H1 (cell line): ENCODE measurements at regions not wholly inside any gene's neighbourhood (a gene's known extent, or its start where the extent isn't known, plus 50 kb on each side); places are given as distances from the start of the nearest gene placed in this dataset.

Experiments
- CTCF ChIA-PET: fragments of 300-600 bp; sonication (Branson Sonifier 250); formaldehyde crosslinking; loops from one replicate; lab custom pipeline; 2021; ENCODE audit not compliant: partially characterized antibody; lab: Charles Lee
- POLR2A ChIA-PET: fragments of 300-600 bp; sonication (Branson Sonifier 250); formaldehyde crosslinking; loops from one replicate; lab custom pipeline; 2021; ENCODE audit warnings: inconsistent platforms; ENCODE audit not compliant: partially characterized antibody; lab: Charles Lee
- DNase-seq, 2 experiments: peaks; one replicate each; pipeline versions ENCODE4 v3.0.0 to v3.0.0-alpha.2; 2010 to 2022; ENCODE audit warnings: low spot score in 2 of 2, low read depth in 1 of 2, mixed read lengths in 1 of 2
- FAIRE-seq: peaks from 2 replicates; lab custom pipeline; 2011; peaks lifted over from hg19 to GRCh38; lab: Jason Lieb, UNC
- H2AFZ ChIP-seq: 2 replicates; pipeline ENCODE4 v1.8.1; 2012; ENCODE audit warnings: low read length, inconsistent platforms
- H2AK5ac ChIP-seq: 2 replicates; pipeline ENCODE4 v1.6.1; 2013; ENCODE audit warnings: low read depth, low read length
- H2BK120ac ChIP-seq: replicated peaks from 2 replicates; pipeline ENCODE3; 2013; ENCODE audit warnings: low read depth, low read length, inconsistent platforms
- H2BK12ac ChIP-seq: 2 replicates; pipeline ENCODE4 v1.6.1; 2013; ENCODE audit warnings: low read depth, low read length
- H2BK15ac ChIP-seq: 2 replicates; pipeline ENCODE4 v1.6.1; 2013; ENCODE audit warnings: low read length
- H2BK20ac ChIP-seq: 2 replicates; pipeline ENCODE4 v1.6.1; 2013; ENCODE audit warnings: low read length
- H2BK5ac ChIP-seq: 2 replicates; pipeline ENCODE4 v1.6.1; 2013; ENCODE audit warnings: low read depth, low read length
- H3K14ac ChIP-seq: 2 replicates; pipeline ENCODE4 v1.6.1; 2013; ENCODE audit warnings: inconsistent platforms; ENCODE audit not compliant: insufficient read length
- H3K18ac ChIP-seq: 2 replicates; pipeline ENCODE4 v1.6.1; 2013; ENCODE audit warnings: low read length; ENCODE audit errors: extremely low read depth
- H3K23ac ChIP-seq: 2 replicates; pipeline ENCODE4 v1.6.1; 2013; ENCODE audit warnings: inconsistent platforms; ENCODE audit not compliant: insufficient read length
- H3K23me2 ChIP-seq: 2 replicates; pipeline ENCODE4 v1.6.1; 2013; ENCODE audit warnings: low read depth, low read length
- H3K27ac ChIP-seq: 2 replicates; pipeline ENCODE4 v1.6.1; 2011; ENCODE audit warnings: low read depth, low read length, inconsistent platforms
- H3K27me3 ChIP-seq, 4 experiments: replicated peaks in 1 of 4; 1 replicate in 1 of 4; 2 replicates in 3 of 4; pipeline versions ENCODE4 v1.6.1 to v1.8.1; 2011 to 2013; ENCODE audit warnings: low read length in 3 of 4, mild to moderate bottlenecking in 3 of 4, inconsistent platforms in 2 of 4, mixed read lengths in 2 of 4, moderate library complexity in 1 of 4; ENCODE audit not compliant: control insufficient read depth in 3 of 4, insufficient read depth in 3 of 4; ENCODE audit errors: extremely low read depth in 1 of 4
- H3K36me3 ChIP-seq, 4 experiments: 2 replicates each; pipeline versions ENCODE4 v1.6.1 to v1.8.1; 2011 to 2013; ENCODE audit warnings: mild to moderate bottlenecking in 4 of 4, low read length in 3 of 4, moderate library complexity in 2 of 4, control low read depth in 1 of 4, inconsistent platforms in 1 of 4; ENCODE audit not compliant: insufficient read depth in 4 of 4, control insufficient read depth in 2 of 4
- H3K4ac ChIP-seq: replicated peaks from 2 replicates; pipeline ENCODE3; 2013; ENCODE audit warnings: low read length, low read depth, mixed read lengths, inconsistent platforms; ENCODE audit not compliant: insufficient read length
- H3K4me1 ChIP-seq, 4 experiments: replicated peaks in 1 of 4; 1 replicate in 1 of 4; 2 replicates in 3 of 4; pipeline versions ENCODE4 v1.6.1 to v1.8.1; 2011 to 2013; ENCODE audit warnings: low read length in 3 of 4, inconsistent platforms in 2 of 4, mixed read lengths in 1 of 4; ENCODE audit not compliant: insufficient read depth in 4 of 4, control insufficient read depth in 3 of 4
- H3K4me2 ChIP-seq, 2 experiments: 2 replicates each; pipeline versions ENCODE4 v1.6.1 to v1.8.1; 2011 to 2013; ENCODE audit warnings: low read depth in 2 of 2, low read length in 2 of 2, control low read depth in 1 of 2, inconsistent platforms in 1 of 2, mild to moderate bottlenecking in 1 of 2; ENCODE audit not compliant: insufficient read depth in 1 of 2
- H3K4me3 ChIP-seq, 4 experiments: fragments of 200-600, 300-600 bp in 1 of 4; sonication (generic), shearing (Covaris generic), sonication (Bioruptor Twin) in 1 of 4; 2 replicates each; pipeline versions ENCODE4 v1.5.1 to v1.8.1; 2011 to 2016; ENCODE audit warnings: low read length in 4 of 4, low read depth in 3 of 4, control low read depth in 2 of 4, inconsistent platforms in 2 of 4, mild to moderate bottlenecking in 2 of 4, mixed read lengths in 1 of 4, moderate library complexity in 1 of 4; ENCODE audit not compliant: insufficient read depth in 2 of 4; ENCODE audit errors: extremely low read depth in 1 of 4
- H3K56ac ChIP-seq: replicated peaks from 2 replicates; pipeline ENCODE3; 2013; ENCODE audit warnings: low read depth, mild to moderate bottlenecking, mixed read lengths, low read length, inconsistent platforms; ENCODE audit not compliant: insufficient read length
- H3K79me1 ChIP-seq: 2 replicates; pipeline ENCODE4 v1.6.1; 2013; ENCODE audit warnings: low read depth, low read length, control low read depth
- H3K79me2 ChIP-seq, 2 experiments: 2 replicates each; pipeline versions ENCODE4 v1.6.1 to v1.8.1; 2012 to 2013; ENCODE audit warnings: low read length in 2 of 2, mild to moderate bottlenecking in 2 of 2, inconsistent platforms in 1 of 2; ENCODE audit not compliant: insufficient read depth in 2 of 2, control insufficient read depth in 1 of 2
- H3K9ac ChIP-seq, 4 experiments: replicated peaks in 1 of 4; 1 replicate in 1 of 4; 2 replicates in 3 of 4; pipeline versions ENCODE4 v1.6.1 to v1.8.1; 2011 to 2013; ENCODE audit warnings: low read depth in 3 of 4, low read length in 3 of 4, control low read depth in 2 of 4, mild to moderate bottlenecking in 2 of 4, moderate library complexity in 2 of 4, inconsistent platforms in 1 of 4; ENCODE audit errors: extremely low read depth in 1 of 4
- H3K9me3 ChIP-seq, 2 experiments: 2 replicates each; pipeline versions ENCODE4 v1.6.1 to v1.8.1; 2012 to 2013; ENCODE audit warnings: mild to moderate bottlenecking in 2 of 2, moderate library complexity in 2 of 2, control low read depth in 1 of 2, inconsistent platforms in 1 of 2, low read depth in 1 of 2, low read length in 1 of 2, mixed read lengths in 1 of 2; ENCODE audit not compliant: insufficient read depth in 2 of 2
- H4K20me1 ChIP-seq, 2 experiments: replicated peaks in 1 of 2; 2 replicates each; pipeline versions ENCODE3 to v1.8.1; 2011 to 2013; ENCODE audit warnings: inconsistent platforms in 2 of 2, low read length in 2 of 2, mild to moderate bottlenecking in 1 of 2; ENCODE audit not compliant: insufficient read depth in 2 of 2, control insufficient read depth in 1 of 2
- H4K5ac ChIP-seq: 2 replicates; pipeline ENCODE4 v1.6.1; 2013; ENCODE audit warnings: low read length, low read depth, mixed read lengths, inconsistent platforms; ENCODE audit not compliant: insufficient read length
- H4K8ac ChIP-seq: 2 replicates; pipeline ENCODE4 v1.8.0; 2013; ENCODE audit warnings: mild to moderate bottlenecking, moderate library complexity, low read length, inconsistent platforms; ENCODE audit not compliant: insufficient read depth; ENCODE audit errors: extremely low read depth
- H4K91ac ChIP-seq: replicated peaks from 2 replicates; pipeline ENCODE3; 2013; ENCODE audit warnings: low read length, mixed read lengths, inconsistent platforms; ENCODE audit not compliant: insufficient read length
- NRF1 ChIP-seq: IDR thresholded peaks from 2 replicates; pipeline ENCODE4 v1.6.1; 2011; ENCODE audit warnings: mild to moderate bottlenecking, low read depth, low read length, improper control_type of control experiment
- SP1 ChIP-seq: IDR thresholded peaks from 2 replicates; pipeline ENCODE4 v1.6.1; 2011; ENCODE audit warnings: low read depth, low read length
- YY1 ChIP-seq: IDR thresholded peaks from 2 replicates; pipeline ENCODE4 v1.6.1; 2011; ENCODE audit warnings: low read depth, mild to moderate bottlenecking, low read length
- WGBS, 2 experiments: shearing (Covaris generic) in 1 of 2; methylation state at CpG; one replicate each; pipeline versions ENCODE4 v1.1.6 to v1.1.7; 2013 to 2015; ENCODE audit warnings: low lambda C conversion rate in 2 of 2, mixed read lengths in 2 of 2, inconsistent platforms in 1 of 2, low coverage in 1 of 2, missing lambda C conversion rate in 1 of 2; ENCODE audit not compliant: insufficient replicate concordance in 2 of 2, insufficient coverage in 1 of 2, insufficient read length in 1 of 2; ENCODE audit errors: extremely low coverage in 1 of 2, missing lambda C conversion rate in 1 of 2; 5-methylcytosine and 5-hydroxymethylcytosine counted together

- no peak for TF ChIP-seq YY1
- no peak for TF ChIP-seq SP1
- no peak for TF ChIP-seq NRF1
- TF ChIP-seq, all 59 proteins: peak for 0
- FAIRE-seq: no peak
- peaks cover 0 to 7% (median 3%) of the 10 kb centered on the region in 4 experiments; a peak in 3 of 7 replicates for H3K4me1 ChIP-seq
Observed at GRCh38 chr11:115736146-115736545, 231.9 kb upstream of the CADM1 start.

More at GRCh38 chr11:115736146-115736545, 231.9 kb upstream of the CADM1 start:
- POLR2A ChIA-PET: no interaction called here
- Histone ChIP-seq H4K5ac (no peak overlapping the region), H3K23me2 (no peaks in the 10 kb centered on the region), H4K20me1 (no peaks in the 10 kb centered on the region), H4K91ac (no peak overlapping the region), H3K23ac (no peak overlapping the region), H3K9ac (no peak overlapping the region), H3K18ac (no peak overlapping the region), H2AK5ac (no peak overlapping the region), H2BK15ac (no peak overlapping the region), H3K14ac (no peak overlapping the region), H2BK120ac (no peak overlapping the region), H3K27ac (no peak overlapping the region), H3K79me2 (no peaks in the 10 kb centered on the region), H4K8ac (no peak overlapping the region), H3K4me2 (no peak overlapping the region), H2AFZ (no peak overlapping the region), H3K36me3 (no peaks in the 10 kb centered on the region), H3K79me1 (no peaks in the 10 kb centered on the region), H3K27me3 (no peaks in the 10 kb centered on the region; a peak in 1 of 7 replicates), H3K9me3 (no peaks in the 10 kb centered on the region), H3K4ac (no peak overlapping the region), H2BK5ac (no peak overlapping the region), H2BK12ac (no peak overlapping the region), H2BK20ac (no peak overlapping the region), H3K56ac (no peak overlapping the region), H3K4me3 (no peak overlapping the region)
- no peak for DNase-seq
- CTCF ChIA-PET: no interaction called here
- WGBS, 2 experiments: 91% methylated on average over 3 of the region's 3 CpGs; no CpG with 5 or more reads in 1 of the 2 experiments
